Activated T-helper 1 cell treated with anti-CD3 and anti-CD28 coated beads, Interleukin-2, amount 50 U/mL, for 16 hours (primary cell): ENCODE measurements at regions not wholly inside any gene's neighbourhood (a gene's known extent, or its start where the extent isn't known, plus 50 kb on each side); places are given as distances from the start of the nearest gene placed in this dataset.
A peak's percentile ranks its signal among the peaks of the same experiment; 100 is the strongest.
"Not testable (repeated sequence)": the region's sequence is repeated elsewhere in the genome, so short reads cannot be mapped to it uniquely, and the experiment has no call there.

ENCODE experiments used
- DNase-seq, 2 donors: peaks; one replicate each; pipeline ENCODE4 v3.0.0-alpha.2; 2020; ENCODE audit warnings: low read depth in 1 of 2, low spot score in 1 of 2

DNA sequence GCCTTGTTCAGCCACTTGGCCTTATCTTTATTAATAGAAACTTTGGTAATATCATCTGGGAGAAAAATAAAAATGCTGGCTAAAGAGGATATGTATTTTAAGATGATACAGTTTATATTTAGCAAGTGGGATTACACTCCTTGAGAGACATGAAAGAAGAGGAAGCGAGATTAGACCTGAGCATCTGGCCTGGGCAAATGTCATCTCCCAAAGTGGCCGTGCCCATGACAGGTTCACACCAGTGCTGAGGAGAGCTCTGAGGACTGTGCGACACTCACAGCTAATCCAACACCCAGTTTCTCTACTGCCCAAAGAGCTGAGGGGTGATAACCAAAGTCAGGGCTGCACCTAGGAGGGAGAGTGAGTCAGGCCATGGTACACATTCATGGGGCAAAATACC lies 121.7 kb upstream of the DUSP10 start:
- no peak for DNase-seq

DNA sequence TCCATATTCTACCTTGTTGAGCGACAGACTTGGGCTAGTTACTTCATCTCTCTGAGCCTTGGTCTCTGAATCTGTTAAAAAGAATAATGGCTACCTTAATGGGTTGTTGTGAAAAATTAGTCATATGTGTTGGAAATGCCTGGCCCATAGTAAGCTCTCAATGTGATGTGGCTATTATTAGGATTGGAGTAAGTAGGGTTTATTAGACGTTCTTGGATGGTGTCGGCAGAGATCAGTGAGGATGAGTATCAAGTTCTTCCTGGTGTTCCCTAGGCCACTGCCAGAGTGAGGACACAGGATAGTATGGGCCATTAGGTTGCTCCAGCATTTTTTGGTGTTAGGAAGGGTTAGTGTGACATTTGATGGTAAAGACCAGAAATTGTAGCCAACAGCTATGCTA lies 121.1 kb upstream of the DUSP10 start:
- no peak for DNase-seq

DNA sequence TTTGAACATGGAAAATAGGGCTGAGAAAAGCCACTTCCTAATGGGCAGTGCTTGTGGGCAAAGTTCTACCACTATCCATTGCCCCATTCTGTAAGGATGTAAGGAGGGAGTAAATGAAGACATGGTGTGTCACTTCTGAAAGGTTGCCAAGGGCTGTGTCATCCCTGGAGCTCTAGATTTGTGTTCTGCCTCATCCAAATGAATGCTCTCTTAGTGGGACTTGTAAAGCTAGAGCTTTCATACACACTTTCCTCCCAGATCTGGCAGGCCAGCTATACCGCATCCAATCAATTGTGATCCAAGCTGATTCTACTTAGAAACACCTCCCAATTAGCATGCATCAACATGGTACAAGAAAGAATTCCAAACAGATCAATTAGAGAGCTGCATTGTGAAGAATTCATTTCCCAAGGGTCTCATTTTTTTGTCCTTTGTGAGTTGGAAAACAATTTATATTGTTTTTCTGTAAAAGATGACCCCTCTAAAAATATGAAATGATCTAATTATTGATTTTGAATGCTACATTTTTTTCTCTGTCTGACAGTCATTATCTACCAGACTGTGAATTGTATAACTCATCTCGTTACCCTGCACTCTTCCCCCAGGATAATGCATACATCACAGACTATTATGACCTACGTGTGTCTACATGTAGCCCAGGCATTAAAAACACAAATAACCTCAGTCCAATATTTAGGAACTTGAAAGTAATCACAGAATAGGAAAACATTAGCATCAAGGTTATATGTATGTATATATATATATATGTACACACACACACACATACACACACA lies 117.1 kb upstream of the DUSP10 start:
- DNase-seq, result no peak

DNA sequence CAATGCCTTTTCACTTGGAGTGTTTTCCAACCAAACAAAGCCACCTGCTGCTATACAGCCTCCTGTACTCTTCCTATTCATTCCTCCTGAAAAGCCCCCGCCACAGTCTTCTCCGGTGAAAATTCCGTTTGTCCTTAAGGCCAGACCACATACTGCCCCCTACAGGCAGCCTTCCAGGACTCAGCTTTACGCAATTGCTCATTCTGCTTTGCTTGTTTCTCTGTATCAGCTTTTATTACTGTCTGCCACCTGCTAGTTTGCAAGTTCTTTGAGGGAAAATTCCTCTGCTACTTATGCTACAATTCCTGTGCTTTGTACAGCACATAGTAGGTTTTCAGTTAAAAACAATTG lies 115.2 kb upstream of the DUSP10 start:
- DNase-seq, result not testable (repeated sequence)

DNA sequence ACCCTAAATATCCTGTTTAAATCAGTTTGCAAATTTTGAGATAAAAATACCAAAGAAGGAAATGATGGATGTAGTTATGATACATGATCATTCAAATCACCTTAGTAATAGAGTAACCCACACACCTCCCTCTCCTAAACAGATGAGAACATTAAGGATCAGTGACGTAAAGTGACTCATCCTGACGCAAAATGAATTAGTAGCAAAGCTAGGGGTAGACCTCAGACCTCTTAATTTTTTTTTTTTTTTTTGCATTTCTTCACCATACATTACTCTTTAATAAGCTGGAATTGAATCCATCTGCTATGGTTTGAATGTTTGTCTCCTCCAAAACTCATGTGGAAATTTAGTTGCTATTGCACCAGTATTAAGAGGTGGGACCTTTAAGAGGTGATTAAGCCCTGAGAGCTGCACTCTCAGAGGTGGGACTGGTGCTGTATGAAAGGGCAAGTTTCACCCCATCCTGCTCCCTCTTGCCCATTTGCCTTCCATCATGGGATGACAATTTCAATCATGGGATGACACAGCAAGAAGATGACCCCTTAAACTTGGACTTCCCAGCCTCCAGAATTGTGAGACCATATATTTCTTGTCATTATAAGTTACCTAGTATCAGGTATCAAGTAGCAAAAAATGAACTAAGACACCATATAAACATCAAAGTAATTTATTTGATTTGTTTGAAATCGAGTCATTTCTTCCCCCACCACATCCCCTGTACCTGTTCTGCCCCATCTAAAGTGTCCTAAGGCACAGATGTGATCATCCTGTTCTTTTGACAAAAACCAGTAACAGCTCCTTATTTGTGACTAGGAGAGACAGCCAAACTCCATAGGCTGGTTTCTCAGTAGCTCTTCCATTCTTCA lies 114.6 kb upstream of the DUSP10 start:
- no peak for DNase-seq

DNA sequence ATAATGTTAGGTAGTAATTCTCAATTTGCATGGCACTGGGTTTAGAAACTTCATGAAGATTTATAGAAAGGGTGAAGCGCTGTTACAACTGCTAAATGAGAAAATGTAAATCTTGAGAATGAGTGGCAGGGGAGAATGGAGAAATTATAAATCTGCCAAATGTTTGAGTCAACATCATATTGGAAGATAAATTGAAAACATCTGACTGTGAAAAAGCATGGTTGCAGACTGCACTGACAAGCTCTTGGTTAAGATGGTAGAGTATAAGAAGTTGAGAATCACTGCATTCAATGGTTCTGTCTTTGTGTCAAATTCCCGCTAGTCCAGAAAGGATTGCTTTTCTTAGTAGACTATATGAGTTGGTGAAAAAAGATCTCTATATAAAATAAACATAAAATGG lies 113.3 kb upstream of the DUSP10 start:
- no peak for DNase-seq

DNA sequence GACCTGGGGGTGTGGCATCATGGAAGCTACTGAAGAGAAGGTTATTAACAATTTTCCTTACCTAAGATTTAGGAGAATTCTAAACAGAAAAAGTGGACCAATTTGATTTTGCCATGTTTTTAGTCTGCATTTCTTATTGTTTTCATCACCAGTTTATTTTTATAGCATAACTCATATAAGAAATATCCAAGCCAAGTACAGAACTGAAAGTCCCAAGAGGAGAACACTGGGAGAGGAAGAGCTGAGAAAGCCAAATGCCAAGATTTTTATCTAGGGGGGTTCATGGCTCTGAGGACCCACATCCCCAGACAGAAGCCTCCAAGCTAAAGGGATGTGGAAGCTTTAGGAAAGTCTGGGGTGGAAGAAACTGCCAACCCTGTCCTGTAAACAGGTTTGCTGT lies 109.4 kb upstream of the DUSP10 start:
- no peak for DNase-seq

DNA sequence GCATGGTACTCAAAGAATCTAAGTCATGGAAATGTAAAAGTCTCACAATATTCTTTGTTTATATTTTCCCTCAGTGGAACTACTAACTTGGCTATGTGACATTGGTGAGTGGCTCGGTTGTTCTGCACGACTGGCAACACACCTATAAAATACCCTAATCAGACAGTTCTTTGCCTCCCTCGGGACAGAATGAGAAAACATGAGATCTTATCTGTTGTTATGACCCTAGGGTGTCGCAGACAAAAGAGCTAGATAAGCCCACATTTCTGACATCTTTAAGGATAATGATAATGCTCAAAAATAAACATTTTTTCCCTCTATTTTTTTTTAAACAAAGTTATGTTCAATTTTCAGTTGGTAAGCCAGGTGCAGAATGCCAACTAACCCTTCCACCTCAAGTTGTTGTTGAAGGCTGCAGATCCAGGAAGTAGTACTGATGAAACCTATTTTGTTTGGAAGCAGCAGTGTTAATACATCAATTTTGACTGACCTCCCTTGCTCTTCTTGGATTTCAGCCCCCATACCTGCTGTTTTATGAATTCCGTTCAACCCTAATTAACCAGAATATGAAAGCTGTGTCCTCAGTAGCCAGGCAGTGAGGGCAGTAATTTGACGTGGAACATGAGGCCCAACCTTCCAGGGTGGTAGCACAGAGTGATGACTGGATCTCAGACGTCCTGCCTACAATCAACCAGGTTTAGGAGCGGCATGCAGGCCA lies 108.7 kb upstream of the DUSP10 start:
- no peak for DNase-seq

DNA sequence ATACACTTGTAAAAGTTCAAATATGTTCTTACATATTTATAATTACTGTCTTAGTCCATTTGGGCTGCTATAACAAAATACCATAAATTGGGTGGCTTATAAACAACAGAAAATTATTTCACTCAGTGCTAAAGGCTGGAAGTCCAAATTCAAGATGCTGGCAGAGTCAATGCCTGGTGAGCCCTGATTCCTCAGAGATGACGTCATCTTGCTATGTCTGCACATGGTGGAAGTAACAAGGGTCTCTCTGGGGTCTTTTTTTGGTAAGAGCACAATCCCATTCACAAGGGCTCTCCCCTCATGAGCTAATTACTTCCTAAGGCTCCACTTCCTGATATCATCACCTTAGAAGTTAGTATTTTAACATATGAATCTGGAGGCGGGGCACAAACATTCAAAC lies 108.0 kb upstream of the DUSP10 start:
- no peak for DNase-seq

DNA sequence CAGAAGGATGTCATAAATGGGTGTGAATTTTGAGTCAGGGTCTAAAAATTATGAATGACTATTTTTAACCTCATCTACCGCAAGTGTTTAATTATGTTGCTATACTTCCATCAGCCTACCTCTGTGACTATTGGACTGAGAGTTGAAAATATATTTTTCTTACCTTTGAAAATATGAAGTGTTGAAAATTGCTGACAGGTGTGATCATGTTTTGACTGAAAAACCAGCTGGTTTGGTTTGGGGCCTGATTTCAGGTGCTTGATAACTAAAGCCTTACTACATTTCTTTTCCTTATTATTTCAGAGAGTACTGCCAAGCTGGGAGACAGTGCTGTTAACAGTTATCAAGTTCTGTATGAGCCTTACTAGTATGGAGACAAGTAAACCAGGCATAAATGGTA lies 107.2 kb upstream of the DUSP10 start:
- no peak for DNase-seq

DNA sequence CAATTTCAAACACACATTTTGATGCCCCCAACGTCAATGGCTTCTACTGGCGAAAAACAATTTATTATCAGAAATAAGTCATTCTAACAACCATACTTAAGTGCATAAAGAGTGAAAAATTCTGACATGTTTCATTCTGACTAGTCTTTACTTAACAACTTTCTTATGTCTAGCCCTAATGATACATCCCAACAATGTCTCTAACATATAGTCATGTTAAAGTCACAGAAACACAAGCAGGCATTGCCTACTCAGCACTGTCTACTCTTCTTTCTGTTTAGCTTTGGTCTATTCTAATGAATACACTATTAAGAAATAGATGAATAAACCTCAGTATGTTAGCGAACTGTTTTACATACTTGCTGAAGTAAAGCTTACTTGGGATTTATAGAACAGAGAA lies 105.8 kb upstream of the DUSP10 start:
- DNase-seq, result no peak

DNA sequence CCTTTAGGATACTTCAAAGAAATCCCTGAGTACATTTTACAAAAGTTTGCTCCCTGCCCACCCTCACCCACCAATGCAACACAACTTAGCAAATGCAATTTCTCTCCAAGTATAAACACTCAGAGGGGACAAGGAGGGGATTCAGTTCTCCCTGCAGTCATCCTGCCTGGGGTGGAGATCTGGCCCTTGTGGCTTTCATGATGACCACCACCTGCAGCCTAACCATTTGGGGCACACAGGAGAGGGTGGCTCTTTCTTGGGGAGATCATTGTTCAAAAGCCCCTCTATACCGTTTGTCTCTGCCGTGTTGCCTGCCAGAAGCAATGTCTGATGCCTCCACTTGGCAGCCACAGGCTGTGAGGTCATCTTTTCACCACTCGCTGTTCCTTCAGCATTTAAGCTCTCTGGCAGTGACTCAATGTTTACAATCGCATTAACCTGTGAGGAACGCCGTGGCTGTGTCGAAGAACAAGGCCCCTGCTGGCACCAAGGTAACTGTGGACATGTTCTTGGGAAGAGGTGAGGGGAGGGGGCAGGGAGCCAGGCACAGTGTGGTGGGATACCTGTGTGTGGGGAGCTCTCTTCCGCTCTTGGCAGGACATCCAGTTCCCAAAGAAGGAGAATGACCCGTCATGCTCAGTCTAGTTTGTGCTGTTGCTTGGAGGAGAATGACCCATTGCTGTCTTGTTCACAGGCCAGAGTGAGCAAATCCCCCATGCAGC lies 103.9 kb upstream of the DUSP10 start:
- DNase-seq, result no peak

DNA sequence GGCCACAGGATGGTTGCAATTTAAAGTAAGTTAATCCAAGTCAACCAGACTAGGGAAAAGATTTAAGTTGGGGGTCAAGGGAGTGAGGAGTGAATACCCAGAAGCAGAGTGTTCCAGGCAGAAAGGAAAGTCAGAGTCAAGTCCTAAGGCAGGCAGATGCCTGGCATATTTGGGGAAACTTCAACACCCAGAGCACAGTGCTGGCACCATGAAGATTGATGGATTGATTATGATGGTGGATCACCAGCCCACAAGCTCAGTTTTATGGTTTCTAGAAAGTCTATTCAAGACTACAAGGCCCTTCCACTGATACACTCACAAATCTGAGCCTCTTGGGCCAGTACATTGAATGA lies 100.1 kb upstream of the DUSP10 start:
- DNase-seq, result no peak

DNA sequence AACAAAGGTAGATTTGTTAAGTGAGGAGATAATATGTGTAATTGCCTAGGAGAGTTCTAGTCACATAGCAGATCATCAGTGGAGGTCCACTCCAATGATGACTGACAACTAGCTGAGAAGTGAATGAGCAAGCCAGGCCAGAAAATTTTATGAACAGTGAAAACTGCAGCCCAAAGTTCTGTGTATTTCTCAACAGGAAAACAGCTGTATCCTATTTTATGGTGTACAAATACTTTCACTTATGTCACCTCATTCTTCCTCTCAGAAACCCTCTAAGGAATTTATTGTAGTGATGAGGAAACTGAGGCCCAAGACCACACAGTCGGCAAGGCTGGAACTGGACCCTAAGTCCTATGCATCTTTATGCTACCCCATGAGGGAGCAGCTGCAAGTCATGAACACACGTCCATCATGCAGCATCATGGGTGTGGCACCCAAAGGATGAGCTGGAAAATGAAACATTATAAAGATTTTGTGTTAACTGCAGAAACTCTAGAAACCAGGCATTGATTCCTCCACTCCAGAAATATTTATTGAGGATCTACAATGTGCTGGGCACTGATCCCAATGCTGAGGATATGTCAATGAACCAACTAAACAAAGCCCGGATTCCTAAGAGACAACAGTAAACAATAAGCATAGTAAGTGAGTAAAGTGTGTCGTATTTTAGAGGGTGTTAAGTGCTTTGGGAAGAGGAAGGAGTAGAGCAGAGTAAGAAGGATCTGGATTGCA lies 99.5 kb upstream of the DUSP10 start:
- DNase-seq, result no peak

DNA sequence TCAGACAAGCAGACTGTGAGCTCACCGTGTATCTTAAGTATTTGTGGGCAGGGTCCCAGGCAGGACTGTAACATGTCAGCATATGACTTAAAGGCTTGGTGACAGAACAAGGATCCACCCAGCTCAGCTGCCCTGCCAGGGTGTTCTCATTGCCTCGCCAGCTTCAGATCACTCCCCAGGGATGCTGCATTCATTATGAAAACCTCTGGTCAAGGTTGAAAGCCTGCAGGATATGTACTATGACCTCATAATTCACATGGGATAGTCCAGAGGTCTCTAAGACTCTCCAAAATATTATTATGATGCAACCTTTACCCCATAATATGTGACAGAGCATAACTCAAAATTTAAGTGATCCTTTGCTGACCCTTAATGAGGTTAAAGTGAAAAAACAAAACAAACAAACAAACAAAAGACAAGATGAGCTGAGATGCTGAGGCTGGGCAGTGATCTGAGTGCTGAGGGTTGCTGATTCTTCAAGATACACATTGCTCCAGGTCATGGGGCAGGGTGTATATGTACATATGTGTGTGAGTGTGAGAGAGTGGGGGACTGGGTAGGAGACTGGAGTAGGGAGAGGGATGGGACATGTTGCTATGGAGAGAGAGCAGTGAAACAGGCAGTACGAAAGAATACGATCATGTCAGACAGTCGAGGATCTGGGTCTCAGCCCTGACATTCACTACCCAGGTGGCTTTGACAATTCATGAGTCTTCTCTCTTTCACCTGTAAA lies 98.8 kb upstream of the DUSP10 start:
- DNase-seq, result no peak

DNA sequence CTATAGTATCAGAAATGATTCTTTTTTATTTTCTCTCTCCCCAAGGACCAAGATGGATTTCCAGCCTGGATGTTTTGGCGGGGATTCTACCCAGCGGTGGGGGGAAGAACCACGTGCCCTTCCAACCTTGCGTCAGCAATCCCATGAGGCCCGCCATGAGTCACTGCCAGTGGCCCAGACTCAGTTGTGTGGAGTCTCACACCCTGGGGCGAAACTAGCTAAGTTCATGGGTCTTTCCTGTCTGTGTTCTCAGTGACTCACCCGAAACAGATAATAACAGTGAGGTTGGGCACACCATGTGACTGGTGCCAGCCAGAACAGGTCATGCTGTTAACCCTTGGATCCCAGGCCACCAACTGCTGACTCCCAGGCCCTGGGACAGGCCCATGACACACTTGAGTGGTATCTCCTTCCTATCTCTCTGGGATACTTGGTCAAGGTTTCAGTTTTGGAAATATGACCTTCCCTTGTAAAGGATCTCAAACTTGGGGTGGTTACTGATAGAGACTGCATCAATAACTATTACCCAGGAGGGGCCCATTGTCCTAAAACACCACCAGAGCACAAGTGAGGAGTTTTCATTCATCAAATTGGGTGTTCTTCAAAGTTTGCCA lies 98.0 kb upstream of the DUSP10 start:
- peak; percentile 29 to 62 for DNase-seq

DNA sequence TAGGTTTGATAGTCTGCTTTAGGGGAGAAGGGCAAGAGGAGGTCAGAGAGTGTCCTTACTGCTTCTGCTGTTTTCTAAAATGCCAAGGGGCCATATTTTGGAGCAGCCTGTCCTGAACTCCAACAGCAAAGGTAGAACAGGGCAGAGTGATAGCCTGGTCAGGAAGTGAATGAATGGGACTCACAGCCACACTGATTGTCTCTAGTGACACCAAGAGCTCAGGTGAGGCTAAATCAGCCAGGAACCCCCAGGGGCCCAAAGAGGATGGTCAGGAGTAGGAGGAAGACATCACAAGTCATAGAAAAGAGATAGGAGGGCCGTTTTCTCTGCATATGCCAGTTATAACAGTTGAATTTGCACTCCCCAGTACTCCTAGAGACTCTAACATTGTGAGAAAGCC lies 97.4 kb upstream of the DUSP10 start:
- DNase-seq, result no peak

DNA sequence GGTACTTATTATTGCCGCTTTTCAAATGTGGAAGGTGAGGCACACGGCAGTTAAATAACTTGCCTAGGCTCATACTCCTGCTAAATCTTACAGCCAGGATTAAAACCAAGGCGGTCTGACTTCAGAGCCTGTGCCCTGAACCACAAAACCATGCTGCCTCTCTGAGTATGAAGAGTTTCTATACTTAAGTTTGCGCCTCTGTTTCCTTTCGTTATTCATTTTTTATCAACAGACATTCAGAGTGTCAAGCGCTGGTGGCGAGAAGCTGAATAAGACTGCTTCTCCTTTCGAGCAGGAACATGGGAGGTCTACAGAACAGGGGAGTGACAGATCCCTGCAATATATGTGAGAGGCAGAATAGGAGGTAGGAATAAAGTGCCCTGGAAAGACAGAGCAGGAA lies 96.0 kb upstream of the DUSP10 start:
- no peak for DNase-seq

DNA sequence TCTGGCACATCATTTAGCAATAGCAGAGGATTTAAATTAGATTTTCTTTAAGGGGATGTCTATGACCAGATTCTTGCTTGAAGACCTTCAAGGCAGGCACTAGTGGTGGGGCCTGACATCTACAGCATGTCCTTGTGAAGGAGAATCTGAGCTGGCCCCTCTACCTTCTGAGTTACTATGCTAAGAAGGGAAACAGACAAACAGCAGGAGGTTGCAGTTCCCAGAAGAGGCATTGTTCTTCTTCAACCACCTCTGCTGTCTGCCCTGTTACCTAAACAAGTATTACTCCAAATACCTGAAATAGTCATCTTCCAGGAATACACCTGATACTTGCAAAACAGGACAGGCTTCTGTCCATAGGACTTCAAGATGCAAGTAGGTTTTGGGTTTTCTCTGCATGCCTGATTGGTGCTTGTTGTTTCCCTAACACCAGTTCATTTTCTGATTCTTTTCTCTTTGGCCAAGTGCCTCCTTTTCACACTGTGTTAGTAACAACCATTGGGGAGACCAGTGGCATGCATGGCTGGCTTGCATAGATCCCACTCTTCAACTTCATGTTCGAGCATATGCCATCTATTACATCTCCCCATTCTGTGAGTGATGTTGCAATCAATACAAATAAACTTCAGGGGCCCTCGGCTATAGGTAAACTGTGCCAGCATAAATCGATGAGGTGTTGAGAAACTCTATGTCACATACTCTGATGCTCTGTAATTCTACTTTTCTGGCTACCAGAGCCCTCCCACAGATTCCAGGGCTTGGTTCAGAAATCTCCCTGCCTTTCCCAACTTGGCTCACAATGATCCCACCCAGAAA lies 93.0 kb upstream of the DUSP10 start:
- DNase-seq, result no peak
